Spleen (tissue), 7 donors: ENCODE measurements at regions not wholly inside any gene's neighbourhood (a gene's known extent, or its start where the extent isn't known, plus 50 kb on each side); places are given as distances from the start of the nearest gene placed in this dataset.

Source experiments
- POLR2AphosphoS5 ChIP-seq, 3 donors: sonication (generic); formaldehyde crosslinking; IDR thresholded peaks; one replicate each; pipeline ENCODE4 v1.5.1; 2017; ENCODE audit warnings: antibody characterized with exemption in 3 of 3
- TF ChIP-seq, protein P1 (sequence below), 11 experiments: fragments of 200-600 bp in 7 of 11; fragments of 450-650 bp in 4 of 11; sonication (generic) in 4 of 11; IDR thresholded peaks in 8 of 11; conservative IDR thresholded peaks in 3 of 11; 1 replicate in 7 of 11; 2 replicates in 4 of 11; pipeline versions ENCODE4 v1.4.0 to v1.8.0; 2016 to 2021; ENCODE audit warnings: antibody characterized with exemption in 11 of 11, inconsistent platforms in 4 of 11, mild to moderate bottlenecking in 1 of 11
- donor health status: DM: no; HTN: no; CAD: no; lungs with moderate emphysema.
- donor health status: DM: no; HTN: no; CAD: no.
- donor health status: DM: no; HTN: no; CAD: no.

DNA sequence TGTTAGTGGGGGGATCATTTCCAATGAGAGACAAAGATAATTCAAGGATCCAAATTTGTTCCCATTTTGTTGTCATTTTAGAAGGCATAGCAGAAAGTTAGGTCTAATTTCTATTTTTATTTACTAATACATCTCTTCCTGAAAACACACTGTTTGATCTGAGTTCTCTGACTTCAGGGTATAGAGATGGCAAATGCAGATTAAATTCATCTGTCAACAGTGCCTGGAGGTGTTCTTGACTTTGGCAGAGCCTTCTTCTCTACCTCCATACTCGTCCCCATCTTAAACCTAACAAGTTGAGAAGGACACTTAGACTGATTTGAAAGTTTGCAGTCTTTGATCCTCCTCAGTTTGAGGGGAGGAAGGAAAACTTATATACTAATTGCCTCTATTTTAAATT, 308.2 kb downstream of the SOX2 start:
- TF ChIP-seq, protein P1, sequence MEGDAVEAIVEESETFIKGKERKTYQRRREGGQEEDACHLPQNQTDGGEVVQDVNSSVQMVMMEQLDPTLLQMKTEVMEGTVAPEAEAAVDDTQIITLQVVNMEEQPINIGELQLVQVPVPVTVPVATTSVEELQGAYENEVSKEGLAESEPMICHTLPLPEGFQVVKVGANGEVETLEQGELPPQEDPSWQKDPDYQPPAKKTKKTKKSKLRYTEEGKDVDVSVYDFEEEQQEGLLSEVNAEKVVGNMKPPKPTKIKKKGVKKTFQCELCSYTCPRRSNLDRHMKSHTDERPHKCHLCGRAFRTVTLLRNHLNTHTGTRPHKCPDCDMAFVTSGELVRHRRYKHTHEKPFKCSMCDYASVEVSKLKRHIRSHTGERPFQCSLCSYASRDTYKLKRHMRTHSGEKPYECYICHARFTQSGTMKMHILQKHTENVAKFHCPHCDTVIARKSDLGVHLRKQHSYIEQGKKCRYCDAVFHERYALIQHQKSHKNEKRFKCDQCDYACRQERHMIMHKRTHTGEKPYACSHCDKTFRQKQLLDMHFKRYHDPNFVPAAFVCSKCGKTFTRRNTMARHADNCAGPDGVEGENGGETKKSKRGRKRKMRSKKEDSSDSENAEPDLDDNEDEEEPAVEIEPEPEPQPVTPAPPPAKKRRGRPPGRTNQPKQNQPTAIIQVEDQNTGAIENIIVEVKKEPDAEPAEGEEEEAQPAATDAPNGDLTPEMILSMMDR (IDR thresholded peaks at IDR 0.05 in 8 of 11, conservative IDR thresholded peaks at IDR 0.05 in 3 of 11), result no peak
- no peak for TF ChIP-seq POLR2AphosphoS5 (IDR thresholded peaks at IDR 0.05)
